Neutrophil (primary cell): ENCODE measurements at regions not wholly inside any gene's neighbourhood (a gene's known extent, or its start where the extent isn't known, plus 50 kb on each side); places are given as distances from the start of the nearest gene placed in this dataset.

Experiments used
- H3K27ac ChIP-seq: fragments of 200-600 bp; sonication (generic); 2 replicates; pipeline ENCODE4 v1.5.1; 2016; ENCODE audit warnings: mild to moderate bottlenecking, moderate library complexity
- H3K27me3 ChIP-seq: fragments of 200-600 bp; sonication (generic); 2 replicates; pipeline ENCODE4 v1.6.0; 2016; ENCODE audit warnings: mild to moderate bottlenecking
- H3K36me3 ChIP-seq: fragments of 200-600 bp; sonication (generic); 2 replicates; pipeline ENCODE4 v1.5.1; 2017
- H3K4me1 ChIP-seq, 2 experiments: fragments of 200-600 bp in 1 of 2; sonication (generic) in 1 of 2; 1 replicate in 1 of 2; 2 replicates in 1 of 2; pipeline versions ENCODE4 v1.5.1 to v1.6.1; 2013 to 2016; ENCODE audit warnings: low read depth in 1 of 2, low read length in 1 of 2, mild to moderate bottlenecking in 1 of 2, moderate library complexity in 1 of 2; ENCODE audit not compliant: control insufficient read depth in 1 of 2, insufficient read depth in 1 of 2
- H3K4me3 ChIP-seq, 2 experiments: fragments of 200-600 bp in 1 of 2; sonication (generic) in 1 of 2; 1 replicate in 1 of 2; 2 replicates in 1 of 2; pipeline ENCODE4 v1.5.1; 2013 to 2016; ENCODE audit warnings: low read depth in 1 of 2, low read length in 1 of 2, mild to moderate bottlenecking in 1 of 2, moderate library complexity in 1 of 2
- H3K9me3 ChIP-seq: fragments of 200-600 bp; sonication (generic); 2 replicates; pipeline ENCODE4 v1.5.1; 2016
- CTCF ChIP-seq: fragments of 200-600 bp; sonication (generic); IDR thresholded peaks from 2 replicates; pipeline ENCODE4 v1.5.1; 2016; ENCODE audit warnings: antibody characterized with exemption

GRCh38 chr14:75350505-75351060, 72.0 kb downstream of the FOS start:
- Histone ChIP-seq H3K4me1 (no peaks in the 10 kb centered on the region), H3K9me3 (no peaks in the 10 kb centered on the region), H3K4me3 (no peak overlapping the region), H3K27me3 (no peaks in the 10 kb centered on the region), H3K27ac (no peak overlapping the region), H3K36me3 (no peaks in the 10 kb centered on the region)
- TF ChIP-seq CTCF: no peak

GRCh38 chr14:75359098-75359497, 68.7 kb upstream of the JDP2 start:
- Histone ChIP-seq H3K27ac (no peak overlapping the region), H3K4me3 (no peak overlapping the region), H3K36me3 (no peaks in the 10 kb centered on the region), H3K27me3 (no peaks in the 10 kb centered on the region), H3K9me3 (no peaks in the 10 kb centered on the region), H3K4me1 (peaks cover 6 to 7% of the 10 kb centered on the region in 2 experiments)
- TF ChIP-seq CTCF: no peak

- no peak for TF ChIP-seq CTCF
- no peaks in the 10 kb centered on the region for H3K9me3 ChIP-seq
- no peaks in the 10 kb centered on the region for H3K36me3 ChIP-seq
- no peak overlapping the region for H3K27ac ChIP-seq
- H3K4me1 ChIP-seq: peaks cover 6 to 7% of the 10 kb centered on the region in 2 experiments
- H3K4me3 ChIP-seq: no peak overlapping the region
- no peaks in the 10 kb centered on the region for H3K27me3 ChIP-seq
Observed at GRCh38 chr14:75361041-75361440, 66.8 kb upstream of the JDP2 start.

- H3K27ac ChIP-seq: no peak overlapping the region
- no peak overlapping the region for H3K4me3 ChIP-seq
- TF ChIP-seq CTCF: no peak
- no peaks in the 10 kb centered on the region for H3K9me3 ChIP-seq
- no peaks in the 10 kb centered on the region for H3K36me3 ChIP-seq
- H3K27me3 ChIP-seq: no peaks in the 10 kb centered on the region
- H3K4me1 ChIP-seq: peaks cover 6 to 7% of the 10 kb centered on the region in 2 experiments
Observed at GRCh38 chr14:75361751-75362433, 65.9 kb upstream of the JDP2 start.

- no peak overlapping the region for H3K27ac ChIP-seq
- H3K9me3 ChIP-seq: no peaks in the 10 kb centered on the region
- TF ChIP-seq CTCF: no peak
- H3K4me1 ChIP-seq: peaks cover 6 to 7% of the 10 kb centered on the region in 2 experiments
- H3K4me3 ChIP-seq: no peak overlapping the region
- H3K36me3 ChIP-seq: no peaks in the 10 kb centered on the region
- H3K27me3 ChIP-seq: no peaks in the 10 kb centered on the region
Observed at GRCh38 chr14:75363130-75363529, 64.7 kb upstream of the JDP2 start.
